Activated naive CD4-positive, alpha-beta T cell treated with anti-CD3 and anti-CD28 coated beads, Interleukin-2, amount 50 U/mL, for 72 hours (primary cell): ENCODE measurements at regions not wholly inside any gene's neighbourhood (a gene's known extent, or its start where the extent isn't known, plus 50 kb on each side); places are given as distances from the start of the nearest gene placed in this dataset.
A peak's percentile ranks its signal among the peaks of the same experiment; 100 is the strongest.

Experiments
- ATAC-seq, 2 donors: fragments of 150-1000 bp; cut with Tn5 transposase; 2 replicates each; pipeline ENCODE4 v1.10.0; 2021; ENCODE audit warnings: mild to moderate bottlenecking in 2 of 2, moderate library complexity in 2 of 2
- DNase-seq, 2 donors: peaks; one replicate each; pipeline ENCODE4 v3.0.0; 2021 to 2022; ENCODE audit warnings: low spot score in 2 of 2
- H3K27ac Mint-ChIP-seq, 2 donors: one replicate each; pipeline ENCODE4 v1.8.0; 2022; ENCODE audit warnings: mild to moderate bottlenecking in 2 of 2, mixed read lengths in 2 of 2
- H3K36me3 Mint-ChIP-seq, 2 donors: one replicate each; pipeline ENCODE4 v1.8.0; 2022; ENCODE audit warnings: mixed read lengths in 2 of 2
- H3K9me3 Mint-ChIP-seq, 2 donors: one replicate each; pipeline ENCODE4 v1.8.0; 2022; ENCODE audit warnings: mixed read lengths in 2 of 2

- no peaks in the 10 kb centered on the region for H3K36me3 Mint-ChIP-seq
- DNase-seq = no peak
- ATAC-seq = no peak
These were observed 163.9 kb downstream of the KCTD15 start for GRCh38 chr19:33960566-33960965.

GRCh38 chr19:33962161-33962560 lies 165.5 kb downstream of the KCTD15 start:
- no peak for DNase-seq
- H3K9me3 Mint-ChIP-seq = peaks cover 9 to 12% of the 10 kb centered on the region in 2 donors
- no peak overlapping the region for H3K27ac Mint-ChIP-seq
- no peak for ATAC-seq
- peaks cover 6 to 7% of the 10 kb centered on the region in 2 donors for H3K36me3 Mint-ChIP-seq

More at GRCh38 chr19:33960566-33960965, 163.9 kb downstream of the KCTD15 start:
- Mint-ChIP-seq H3K27ac (no peak overlapping the region), H3K9me3 (peaks cover 0 to 5% of the 10 kb centered on the region in 2 donors)

- H3K36me3 Mint-ChIP-seq = peaks cover 6 to 7% of the 10 kb centered on the region in 2 donors
- ATAC-seq (no peak), DNase-seq (no peak)
- peaks cover 10 to 12% of the 10 kb centered on the region in 2 donors for H3K9me3 Mint-ChIP-seq
- H3K27ac Mint-ChIP-seq = no peak overlapping the region
These were observed 166.8 kb downstream of the KCTD15 start for GRCh38 chr19:33963514-33963913.

GRCh38 chr19:33971073-33971472 lies 174.4 kb downstream of the KCTD15 start:
- Mint-ChIP-seq H3K27ac (no peak overlapping the region), H3K9me3 (peaks cover 24 to 29% of the 10 kb centered on the region in 2 donors), H3K36me3 (peaks cover 6 to 12% of the 10 kb centered on the region in 2 donors)
- ATAC-seq = no peak
- DNase-seq = no peak

GRCh38 chr19:33977756-33978685 lies 181.4 kb downstream of the KCTD15 start:
- Mint-ChIP-seq H3K36me3 (no peaks in the 10 kb centered on the region), H3K27ac (no peak overlapping the region), H3K9me3 (peaks cover 0 to 1% of the 10 kb centered on the region in 2 donors)
- ATAC-seq (no peak), DNase-seq (no peak)

GRCh38 chr19:33982706-33983105 lies 186.0 kb downstream of the KCTD15 start:
- H3K27ac Mint-ChIP-seq = no peak overlapping the region
- ATAC-seq (no peak), DNase-seq (no peak)
- H3K36me3 Mint-ChIP-seq = peaks cover 5 to 10% of the 10 kb centered on the region in 2 donors
- peaks cover 4 to 8% of the 10 kb centered on the region in 2 donors for H3K9me3 Mint-ChIP-seq

- Mint-ChIP-seq H3K36me3 (peaks cover 8 to 36% of the 10 kb centered on the region in 2 donors), H3K27ac (no peak overlapping the region), H3K9me3 (peaks cover 18 to 38% of the 10 kb centered on the region in 2 donors)
- ATAC-seq = no peak
- no peak for DNase-seq
These were observed 183.7 kb upstream of the LSM14A start for GRCh38 chr19:33988601-33989000.

GRCh38 chr19:33997690-33998089 lies 174.6 kb upstream of the LSM14A start:
- Mint-ChIP-seq H3K27ac (no peak overlapping the region), H3K36me3 (no peaks in the 10 kb centered on the region), H3K9me3 (peaks cover 4 to 7% of the 10 kb centered on the region in 2 donors)
- no peak for ATAC-seq
- no peak for DNase-seq

GRCh38 chr19:33998302-33998701 lies 174.0 kb upstream of the LSM14A start:
- no peak overlapping the region for H3K27ac Mint-ChIP-seq
- DNase-seq = no peak
- no peak for ATAC-seq
- no peaks in the 10 kb centered on the region for H3K36me3 Mint-ChIP-seq
- peaks cover under 1 to 6% of the 10 kb centered on the region in 2 donors for H3K9me3 Mint-ChIP-seq

- Mint-ChIP-seq H3K36me3 (no peaks in the 10 kb centered on the region), H3K27ac (no peak overlapping the region), H3K9me3 (peaks cover 0 to 5% of the 10 kb centered on the region in 2 donors)
- no peak for DNase-seq
- no peak for ATAC-seq
These were observed 173.5 kb upstream of the LSM14A start for GRCh38 chr19:33998739-33999345.

- DNase-seq = no peak
- peaks cover 0 to 6% of the 10 kb centered on the region in 2 donors for H3K36me3 Mint-ChIP-seq
- no peak for ATAC-seq
- peaks cover 5 to 13% of the 10 kb centered on the region in 2 donors for H3K9me3 Mint-ChIP-seq
- H3K27ac Mint-ChIP-seq = no peak overlapping the region
These were observed 155.3 kb upstream of the LSM14A start for GRCh38 chr19:34017024-34017423.

- DNase-seq (no peak), ATAC-seq (no peak)
- Mint-ChIP-seq H3K36me3 (peaks cover 1 to 2% of the 10 kb centered on the region in 2 donors), H3K27ac (no peak overlapping the region), H3K9me3 (peaks cover 1 to 8% of the 10 kb centered on the region in 2 donors)
These were observed 154.7 kb upstream of the LSM14A start for GRCh38 chr19:34017601-34018000.

GRCh38 chr19:34018546-34018945 lies 153.8 kb upstream of the LSM14A start:
- peaks cover 11% of the 10 kb centered on the region in 2 donors for H3K36me3 Mint-ChIP-seq
- DNase-seq (no peak), ATAC-seq (no peak)
- H3K27ac Mint-ChIP-seq = no peak overlapping the region
- H3K9me3 Mint-ChIP-seq = peaks cover 9 to 13% of the 10 kb centered on the region in 2 donors

- peaks cover 11 to 17% of the 10 kb centered on the region in 2 donors for H3K9me3 Mint-ChIP-seq
- peaks cover 20 to 21% of the 10 kb centered on the region in 2 donors for H3K36me3 Mint-ChIP-seq
- ATAC-seq (no peak), DNase-seq (no peak)
- no peak overlapping the region for H3K27ac Mint-ChIP-seq
These were observed 148.9 kb upstream of the LSM14A start for GRCh38 chr19:34023381-34023780.

GRCh38 chr19:34033880-34034279 lies 138.4 kb upstream of the LSM14A start:
- no peak for ATAC-seq

GRCh38 chr19:34034318-34034846 lies 137.9 kb upstream of the LSM14A start:
- no peak for ATAC-seq
- no peak overlapping the region for H3K27ac Mint-ChIP-seq

More at GRCh38 chr19:34033880-34034279, 138.4 kb upstream of the LSM14A start:
- H3K36me3 Mint-ChIP-seq = no peaks in the 10 kb centered on the region
- H3K9me3 Mint-ChIP-seq = no peaks in the 10 kb centered on the region
- no peak overlapping the region for H3K27ac Mint-ChIP-seq
- no peak for DNase-seq

GRCh38 chr19:34041925-34042521 lies 130.3 kb upstream of the LSM14A start:
- Mint-ChIP-seq H3K9me3 (peaks cover 0 to 8% of the 10 kb centered on the region in 2 donors), H3K36me3 (peaks cover 4 to 7% of the 10 kb centered on the region in 2 donors), H3K27ac (no peak overlapping the region)
- peak; percentile 66 to 87 for DNase-seq
- ATAC-seq = peak; percentile 73 to 79

More at GRCh38 chr19:34034318-34034846, 137.9 kb upstream of the LSM14A start:
- Mint-ChIP-seq H3K9me3 (no peaks in the 10 kb centered on the region), H3K36me3 (no peaks in the 10 kb centered on the region)
- DNase-seq = no peak
